Activated T-cell treated with anti-CD3 and anti-CD28 coated beads, Interleukin-2, amount 50 U/mL, for 48 hours (primary cell): ENCODE measurements at regions not wholly inside any gene's neighbourhood (a gene's known extent, or its start where the extent isn't known, plus 50 kb on each side); places are given as distances from the start of the nearest gene placed in this dataset.

Source experiments
- DNase-seq, 2 experiments: peaks; one replicate each; pipeline ENCODE4 v3.0.0-alpha.2; 2020

DNA sequence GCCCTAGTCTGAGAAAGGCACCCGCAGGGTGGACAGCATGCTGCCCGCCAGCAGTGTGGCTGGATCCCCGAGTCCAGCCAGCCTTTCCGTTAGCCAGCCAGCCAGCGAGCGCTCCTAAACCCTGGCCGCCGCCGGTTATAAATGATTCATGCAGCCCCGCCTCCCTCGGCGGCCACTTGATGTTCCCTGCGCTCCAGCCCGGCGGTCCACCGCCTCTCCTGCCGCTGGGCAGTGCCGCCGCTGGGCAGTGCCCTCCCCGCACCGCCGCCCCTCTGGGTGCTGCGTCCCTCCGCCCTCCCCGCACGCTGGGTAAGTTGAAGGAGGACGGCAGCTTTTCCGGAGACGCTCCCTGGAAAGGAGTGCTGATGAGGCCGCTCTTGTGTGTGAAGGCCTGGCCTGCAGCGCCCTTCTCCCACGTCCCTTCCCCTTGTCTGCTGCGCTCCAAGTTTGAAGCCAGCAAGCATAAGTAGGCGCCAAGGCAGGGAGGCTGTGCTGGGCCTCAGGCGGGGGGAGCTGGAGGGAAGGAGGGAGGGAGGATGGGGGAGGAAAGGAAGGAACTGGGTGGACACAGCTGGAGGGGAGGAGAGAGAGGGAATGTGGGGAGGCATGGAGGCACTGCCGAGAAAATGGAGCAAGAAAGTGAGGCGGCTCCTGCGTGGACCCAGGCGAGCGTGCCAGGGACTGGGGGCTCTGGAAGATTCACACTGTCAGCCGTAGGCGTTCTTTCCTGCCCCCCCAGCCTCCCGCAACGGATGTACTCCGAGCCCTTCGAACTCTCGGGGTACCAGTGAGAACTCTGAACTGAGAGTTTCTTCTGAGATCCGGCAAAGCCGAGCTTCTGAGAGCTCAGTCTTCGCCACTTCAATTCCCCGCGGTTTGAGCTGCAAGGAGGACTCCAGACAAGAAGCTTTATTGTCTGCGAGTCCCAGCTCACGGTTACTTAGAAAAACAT is 131.9 kb downstream of the GLI2 start:
- no peak for DNase-seq

DNA sequence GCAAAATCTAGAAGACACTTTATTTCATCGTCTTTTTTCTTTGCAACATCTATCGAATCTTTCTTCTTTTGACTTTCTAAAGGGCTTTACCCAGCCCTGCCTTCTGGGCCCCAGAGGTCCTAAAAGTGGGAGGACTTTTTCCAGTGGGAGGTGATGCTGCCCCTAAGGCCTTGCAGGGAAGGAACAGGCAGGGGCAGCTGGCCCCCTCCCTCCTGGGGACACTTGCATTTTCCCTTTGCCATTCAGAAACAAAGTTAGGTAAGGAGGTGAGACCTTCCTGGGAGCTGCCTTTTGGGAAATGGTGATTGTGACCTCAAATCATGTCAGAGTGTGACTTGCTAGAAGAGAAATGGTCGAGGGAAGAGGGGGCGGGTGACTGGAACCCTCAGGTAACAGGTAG is 132.7 kb downstream of the GLI2 start:
- DNase-seq: no peak

GRCh38 chr2:120869036-120869729 is 133.5 kb downstream of the GLI2 start:
- DNase-seq: no peak

GRCh38 chr2:120869730-120870466 is 134.2 kb downstream of the GLI2 start:
- DNase-seq: no peak

- DNase-seq: no peak
These were observed 134.8 kb downstream of the GLI2 start for GRCh38 chr2:120870467-120870788.

- no peak for DNase-seq
These were observed 135.5 kb downstream of the GLI2 start for GRCh38 chr2:120871016-120871635.

DNA sequence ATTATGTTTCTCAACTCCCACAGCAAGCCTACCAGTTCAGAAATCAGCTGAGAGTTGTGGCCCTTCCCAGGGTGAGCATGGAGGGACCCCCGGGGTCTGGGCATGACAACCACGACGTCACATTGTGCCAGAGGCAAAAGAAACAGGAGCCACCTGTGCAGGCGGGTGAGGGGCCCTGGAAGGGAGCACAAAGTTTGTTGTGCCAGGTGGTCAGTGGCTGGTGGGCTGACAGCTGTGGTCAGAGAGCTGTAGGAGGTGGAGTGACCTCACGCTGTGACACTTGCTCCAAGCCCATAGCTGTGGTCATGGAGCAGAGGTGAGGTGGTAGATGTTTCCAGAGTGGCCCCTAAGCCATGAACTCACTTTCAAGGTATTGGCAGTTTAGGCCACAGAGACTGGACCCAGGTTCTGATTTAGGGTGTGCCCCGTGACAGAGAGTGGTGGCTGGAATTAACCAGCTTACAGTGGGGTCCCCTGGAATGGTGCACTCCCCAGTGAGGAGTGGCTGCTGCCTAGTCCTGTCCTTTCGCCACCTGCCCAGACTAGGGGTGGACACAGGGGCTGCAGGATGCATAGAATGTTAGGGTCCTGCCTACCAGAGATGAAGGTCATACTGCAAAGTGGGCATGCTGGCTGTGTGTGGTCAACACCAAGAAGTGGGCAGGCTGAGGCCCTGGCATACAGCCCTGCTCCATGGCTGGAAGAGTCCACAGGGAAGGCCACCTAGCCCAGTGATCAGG is 136.4 kb downstream of the GLI2 start:
- DNase-seq: no peak

GRCh38 chr2:120873958-120874887 is 138.6 kb downstream of the GLI2 start:
- no peak for DNase-seq

DNA sequence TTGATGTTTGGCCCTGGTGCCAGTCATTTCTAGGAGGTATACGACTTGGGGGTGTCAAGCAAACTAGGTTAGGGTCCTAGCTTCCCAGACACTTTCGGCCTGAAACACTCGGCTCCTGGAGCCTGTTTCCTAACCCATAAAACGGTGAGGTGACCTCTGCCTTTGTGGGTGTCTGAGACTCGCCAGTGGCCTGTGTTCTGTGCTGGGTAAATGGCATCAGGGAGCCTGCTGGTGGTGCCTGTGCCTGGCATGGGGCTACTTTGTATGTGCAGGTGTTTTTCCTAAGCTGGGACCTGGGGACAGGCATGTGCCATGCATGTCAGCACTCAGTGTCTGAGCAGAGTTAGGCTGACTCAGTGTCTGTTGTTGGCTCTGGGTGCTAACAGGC is 139.2 kb downstream of the GLI2 start:
- no peak for DNase-seq

DNA sequence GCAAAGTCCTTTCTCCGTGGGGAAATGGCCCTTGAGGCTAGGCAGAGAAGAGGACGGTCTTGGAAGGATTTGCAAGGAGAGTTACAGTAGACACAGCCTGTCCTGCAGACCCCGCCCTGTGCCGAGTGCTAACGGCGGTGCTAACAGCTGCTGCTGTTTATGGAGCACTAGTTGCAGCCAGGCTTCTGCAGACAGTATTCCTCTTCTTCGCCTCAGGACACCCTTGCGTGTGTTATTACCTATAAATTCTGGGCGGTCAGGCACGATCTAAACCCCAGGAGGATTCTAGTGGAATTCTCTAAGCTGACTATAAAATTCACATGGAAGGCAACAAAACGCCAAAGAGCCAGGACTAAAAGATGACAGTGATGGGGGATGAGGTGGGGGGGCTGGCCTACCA is 139.8 kb downstream of the GLI2 start:
- DNase-seq: no peak

GRCh38 chr2:120876526-120877280 is 141.0 kb downstream of the GLI2 start:
- DNase-seq: no peak

DNA sequence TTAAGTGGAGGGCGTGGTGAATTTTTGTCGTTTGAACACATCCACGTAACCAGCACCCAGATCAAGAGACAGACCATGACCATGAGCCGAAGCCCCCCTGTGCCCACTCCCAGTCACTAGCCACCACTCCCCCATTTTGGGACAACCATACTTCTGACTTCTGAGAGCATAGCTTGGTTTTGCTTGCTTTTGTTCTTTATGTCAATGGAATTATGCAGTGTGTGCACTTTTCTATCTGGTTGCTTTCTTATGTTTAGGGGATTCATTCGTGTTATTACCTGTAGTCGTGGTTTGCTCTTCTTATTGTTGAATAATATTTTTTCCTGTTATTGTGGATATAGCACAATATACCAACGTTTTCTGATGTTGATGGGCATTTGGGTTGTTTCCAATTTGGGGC is 141.7 kb downstream of the GLI2 start:
- no peak for DNase-seq

- DNase-seq: no peak
These were observed 143.3 kb downstream of the GLI2 start for GRCh38 chr2:120878970-120879369.

GRCh38 chr2:120879431-120880295 is 144.0 kb downstream of the GLI2 start:
- no peak for DNase-seq

- no peak for DNase-seq
These were observed 144.7 kb downstream of the GLI2 start for GRCh38 chr2:120880381-120880780.

DNA sequence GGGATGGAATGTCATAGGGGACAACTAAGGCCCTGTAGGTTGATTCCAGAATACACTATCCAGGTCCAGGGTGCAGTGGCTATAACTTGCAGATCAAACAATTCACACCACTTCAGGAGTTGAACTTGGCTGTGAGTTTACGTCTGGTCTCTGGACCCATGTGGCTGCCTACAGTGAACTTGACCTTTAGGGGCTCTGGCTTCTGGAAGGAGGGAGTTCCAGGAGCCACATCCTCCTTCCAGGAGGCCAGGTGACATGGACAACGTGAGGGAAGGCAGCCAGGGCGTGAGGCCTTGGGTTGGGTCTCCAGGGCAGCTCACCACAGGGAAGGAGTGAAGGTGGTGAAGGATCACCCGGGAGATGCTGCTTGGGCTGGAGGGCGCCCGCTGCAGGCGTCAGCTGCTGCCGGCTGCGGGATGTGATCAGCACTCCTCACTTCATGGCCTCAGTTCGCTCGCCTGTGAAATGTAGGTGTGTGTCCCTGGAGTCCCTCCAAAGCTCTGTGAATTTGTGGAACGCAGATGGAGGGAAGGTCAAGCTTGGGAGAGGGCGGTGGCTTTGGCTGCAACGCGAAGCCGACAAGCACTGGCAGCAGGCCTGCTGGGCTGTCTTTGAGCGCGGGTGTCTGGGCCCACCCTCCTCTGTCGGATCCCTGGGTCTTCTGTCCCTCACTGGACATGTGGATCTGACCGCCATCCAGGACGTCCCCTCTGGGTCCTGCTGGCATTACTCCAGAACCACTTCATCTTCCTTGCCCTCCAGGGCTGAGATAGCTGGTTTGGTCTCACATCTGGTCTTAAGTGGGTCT is 146.5 kb downstream of the GLI2 start:
- DNase-seq: no peak

DNA sequence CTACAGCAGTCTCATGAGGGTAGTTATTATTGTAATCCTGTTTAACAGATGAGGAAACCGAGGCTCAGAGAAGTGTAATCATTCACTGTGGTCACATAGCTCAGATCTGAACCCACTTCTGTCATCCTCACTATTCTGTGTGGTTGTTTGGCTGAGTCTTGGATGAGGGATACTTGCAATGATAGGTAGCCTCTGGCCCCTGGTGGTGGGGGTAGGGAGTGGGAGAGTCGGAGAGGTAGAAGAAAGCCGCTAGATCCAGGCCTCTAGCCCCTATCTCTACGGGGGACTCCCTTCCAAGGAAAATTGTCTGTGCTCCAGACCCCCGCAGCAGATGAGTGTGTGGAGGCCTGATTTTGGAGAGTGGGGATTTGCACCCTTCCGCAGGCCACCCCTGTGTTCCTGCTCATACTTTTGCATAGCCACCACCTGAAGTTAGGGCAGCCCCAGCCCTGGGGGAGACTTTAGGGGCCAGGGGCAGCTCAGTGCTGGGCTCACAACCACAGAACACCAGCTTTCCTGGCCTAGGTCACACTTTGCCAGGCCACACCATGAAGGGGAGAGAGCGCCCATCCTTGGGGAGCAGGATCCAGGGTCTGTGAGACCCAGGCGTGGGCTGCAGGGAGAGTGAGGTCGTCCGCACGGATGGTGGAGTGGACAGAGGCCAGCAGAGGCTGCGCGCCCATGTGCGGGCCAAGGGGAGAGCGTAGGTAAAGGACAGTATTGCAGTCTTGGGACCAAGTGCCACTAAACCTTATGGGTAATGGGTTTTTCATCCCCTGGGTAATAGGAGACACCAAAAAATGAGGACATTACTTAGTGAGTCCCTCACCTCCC is 148.2 kb downstream of the GLI2 start:
- no peak for DNase-seq
